WI38 (cell line): ENCODE measurements at regions not wholly inside any gene's neighbourhood (a gene's known extent, or its start where the extent isn't known, plus 50 kb on each side); places are given as distances from the start of the nearest gene placed in this dataset.
A peak's percentile ranks its signal among the peaks of the same experiment; 100 is the strongest.

Experiments
- H3K4me3 ChIP-seq: 2 replicates; pipeline ENCODE4 v1.5.1; 2011; ENCODE audit warnings: low read depth, mild to moderate bottlenecking, control low read depth, low read length
- TF ChIP-seq, protein P1 (sequence below): IDR thresholded peaks from 2 replicates; pipeline ENCODE4 v1.5.1; 2012; ENCODE audit warnings: low read depth, mild to moderate bottlenecking, control low read depth, low read length

GRCh38 chr16:85314512-85314971 lies 202.3 kb upstream of the CIBAR2 start:
- H3K4me3 ChIP-seq, result no peak overlapping the region
- TF ChIP-seq, protein P1, sequence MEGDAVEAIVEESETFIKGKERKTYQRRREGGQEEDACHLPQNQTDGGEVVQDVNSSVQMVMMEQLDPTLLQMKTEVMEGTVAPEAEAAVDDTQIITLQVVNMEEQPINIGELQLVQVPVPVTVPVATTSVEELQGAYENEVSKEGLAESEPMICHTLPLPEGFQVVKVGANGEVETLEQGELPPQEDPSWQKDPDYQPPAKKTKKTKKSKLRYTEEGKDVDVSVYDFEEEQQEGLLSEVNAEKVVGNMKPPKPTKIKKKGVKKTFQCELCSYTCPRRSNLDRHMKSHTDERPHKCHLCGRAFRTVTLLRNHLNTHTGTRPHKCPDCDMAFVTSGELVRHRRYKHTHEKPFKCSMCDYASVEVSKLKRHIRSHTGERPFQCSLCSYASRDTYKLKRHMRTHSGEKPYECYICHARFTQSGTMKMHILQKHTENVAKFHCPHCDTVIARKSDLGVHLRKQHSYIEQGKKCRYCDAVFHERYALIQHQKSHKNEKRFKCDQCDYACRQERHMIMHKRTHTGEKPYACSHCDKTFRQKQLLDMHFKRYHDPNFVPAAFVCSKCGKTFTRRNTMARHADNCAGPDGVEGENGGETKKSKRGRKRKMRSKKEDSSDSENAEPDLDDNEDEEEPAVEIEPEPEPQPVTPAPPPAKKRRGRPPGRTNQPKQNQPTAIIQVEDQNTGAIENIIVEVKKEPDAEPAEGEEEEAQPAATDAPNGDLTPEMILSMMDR, result no peak

DNA sequence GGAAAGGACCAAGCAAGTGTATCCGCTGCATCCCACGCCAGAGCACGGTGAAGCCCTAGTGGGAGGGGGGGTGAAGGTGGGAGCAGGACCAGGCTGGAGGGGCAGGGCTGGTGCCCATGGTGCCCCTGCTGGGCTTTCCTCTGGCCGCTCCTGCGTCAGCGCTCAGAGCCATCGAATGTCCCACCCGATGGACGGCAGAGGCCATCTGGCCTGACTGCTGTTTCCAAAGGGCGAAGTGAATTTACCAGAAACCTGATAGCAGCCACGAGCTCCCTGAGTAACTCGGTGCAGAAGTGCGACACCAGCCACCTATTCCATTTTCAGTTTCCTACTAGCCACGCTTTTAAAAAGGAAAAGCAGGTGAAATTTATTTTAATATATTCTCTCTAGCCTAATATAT lies 203.6 kb upstream of the CIBAR2 start:
- TF ChIP-seq, protein P1, result no peak
- H3K4me3 ChIP-seq, result no peak overlapping the region

DNA sequence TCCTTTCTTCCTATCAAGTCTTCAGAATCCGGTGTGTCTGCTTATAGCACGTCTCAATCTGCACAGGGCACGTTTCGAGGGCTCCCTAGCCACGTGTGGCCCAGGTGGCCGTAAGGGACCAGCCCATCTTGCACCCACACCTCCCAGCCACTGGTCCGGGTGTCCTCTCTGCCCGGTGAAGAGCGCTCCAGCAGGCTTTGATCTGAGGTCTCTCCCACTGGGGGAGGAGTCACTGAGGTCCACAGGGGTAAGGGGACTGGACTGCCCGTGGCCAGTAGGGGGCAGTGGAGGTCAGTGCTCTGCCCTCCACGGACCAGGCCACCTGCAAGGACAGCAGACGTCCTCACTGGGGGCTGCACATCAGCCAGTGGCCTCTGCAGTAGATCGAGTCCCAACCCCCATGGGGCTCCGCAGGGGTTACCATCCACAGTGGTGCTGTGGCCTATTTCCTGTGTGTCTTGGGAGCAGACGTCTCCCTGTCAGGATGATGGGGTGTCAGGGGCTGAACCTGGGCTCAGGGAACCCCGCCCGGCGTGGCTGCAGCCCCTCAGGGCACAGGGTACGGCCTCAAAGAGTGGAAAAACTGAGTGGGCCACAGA lies 204.1 kb upstream of the CIBAR2 start:
- TF ChIP-seq, protein P1, result peak; percentile 91
- no peak overlapping the region for H3K4me3 ChIP-seq

DNA sequence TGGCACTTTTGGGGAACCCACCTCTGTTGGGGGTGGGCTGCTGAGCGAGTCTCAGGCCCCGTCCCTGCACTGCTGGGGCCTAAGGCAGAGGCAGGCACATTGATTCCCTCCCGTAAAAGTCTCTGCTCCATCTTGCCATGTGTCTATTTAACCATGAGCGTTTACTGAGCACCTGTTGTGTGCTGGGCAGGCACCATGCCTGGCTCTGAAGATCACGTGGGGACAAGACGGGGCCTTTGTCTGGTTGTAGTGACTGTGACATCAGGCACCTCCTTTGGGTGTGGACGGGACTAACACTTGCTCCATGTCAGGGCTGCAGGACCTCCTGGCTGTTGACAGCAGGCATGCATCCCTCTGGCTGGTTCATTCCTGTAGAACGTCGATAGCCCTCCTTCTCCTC lies 204.7 kb upstream of the CIBAR2 start:
- TF ChIP-seq, protein P1, result no peak
- no peak overlapping the region for H3K4me3 ChIP-seq

DNA sequence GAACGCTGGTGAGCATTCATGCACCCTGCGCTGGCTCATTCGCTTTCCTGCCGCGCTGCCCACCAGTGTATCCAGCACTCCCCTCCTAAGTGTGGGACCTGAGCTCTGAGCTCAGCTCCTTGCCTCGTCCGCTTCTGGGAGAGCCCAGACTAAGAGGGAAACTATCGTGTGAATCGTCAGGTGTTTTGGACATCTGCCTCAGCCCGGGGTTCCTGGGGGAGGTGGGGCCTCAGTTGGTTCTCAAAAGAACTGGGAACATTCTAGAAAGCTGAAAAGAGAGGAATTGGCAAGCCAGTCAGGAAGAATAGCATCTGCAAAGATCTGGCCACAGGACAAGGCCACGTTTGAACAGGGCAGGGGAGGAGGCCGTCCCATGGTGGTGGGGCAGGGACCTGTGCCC lies 205.4 kb upstream of the CIBAR2 start:
- H3K4me3 ChIP-seq, result no peak overlapping the region
- TF ChIP-seq, protein P1, result no peak

DNA sequence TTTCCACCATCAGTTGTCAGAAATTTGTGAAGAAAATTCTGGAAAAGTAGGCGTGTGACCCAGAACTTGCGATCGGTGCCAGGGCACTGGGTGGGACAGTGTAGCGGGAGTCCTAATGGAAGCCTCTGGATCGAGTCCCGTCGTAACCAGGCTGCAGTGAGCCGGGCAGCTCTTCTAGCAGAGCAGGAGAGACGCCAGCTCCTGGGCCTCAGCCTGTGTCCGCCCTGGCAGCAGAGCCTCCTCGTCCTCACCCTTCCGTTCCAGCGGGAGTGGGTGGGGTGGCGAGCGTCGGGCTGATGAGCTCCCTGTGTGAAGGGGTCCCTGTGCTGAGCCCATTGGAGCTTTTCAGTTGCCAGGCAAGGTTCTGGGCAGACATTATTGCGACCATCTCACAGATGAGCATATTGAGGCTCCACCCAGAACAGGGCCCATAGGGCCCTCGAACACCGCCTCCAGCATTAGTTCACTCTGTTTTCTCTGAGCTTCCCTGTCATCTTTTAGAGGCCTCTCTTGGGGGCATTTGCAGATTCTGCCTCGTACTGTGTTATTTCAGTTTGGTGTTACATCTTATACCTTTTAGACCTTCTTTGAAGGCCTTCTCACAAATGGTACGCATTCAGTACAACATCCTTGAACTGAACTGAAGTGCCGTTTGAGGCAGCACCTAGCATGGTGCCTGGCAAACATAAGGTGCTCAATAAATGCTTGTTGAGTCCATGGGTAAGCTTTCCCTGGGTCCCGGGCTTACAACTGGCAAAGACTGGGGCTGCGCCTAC lies 207.1 kb upstream of the CIBAR2 start:
- no peak overlapping the region for H3K4me3 ChIP-seq
- TF ChIP-seq, protein P1, result no peak

DNA sequence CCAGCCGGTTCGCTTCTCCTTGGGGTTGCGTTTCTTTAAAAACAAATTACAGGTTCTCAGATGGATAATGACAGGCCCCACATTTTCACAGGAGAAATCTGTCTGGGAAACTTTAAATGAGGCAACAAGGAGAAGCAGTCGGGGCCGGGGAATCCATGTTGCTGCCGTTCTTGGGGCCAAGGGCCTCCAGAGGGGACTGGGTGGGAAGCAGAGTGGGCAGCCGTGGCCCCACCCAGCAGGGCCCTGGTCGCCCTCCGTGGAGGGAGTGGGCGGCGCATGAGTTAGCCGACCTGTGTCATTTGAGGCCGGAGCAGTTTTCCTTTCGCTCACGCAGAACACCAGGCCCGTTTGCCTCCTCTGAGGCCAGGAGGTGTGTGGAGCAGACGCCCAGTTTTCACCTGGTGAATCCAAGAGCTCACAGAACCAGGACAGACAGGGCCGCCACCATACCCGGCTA lies 207.7 kb upstream of the CIBAR2 start:
- TF ChIP-seq, protein P1, result no peak

More for the DNA sequence above, 207.7 kb upstream of the CIBAR2 start:
- no peak overlapping the region for H3K4me3 ChIP-seq
